ENCODE measurements at regions not wholly inside any gene's neighbourhood (a gene's known extent, or its start where the extent isn't known, plus 50 kb on each side); places are given as distances from the start of the nearest gene placed in this dataset.

DNA sequence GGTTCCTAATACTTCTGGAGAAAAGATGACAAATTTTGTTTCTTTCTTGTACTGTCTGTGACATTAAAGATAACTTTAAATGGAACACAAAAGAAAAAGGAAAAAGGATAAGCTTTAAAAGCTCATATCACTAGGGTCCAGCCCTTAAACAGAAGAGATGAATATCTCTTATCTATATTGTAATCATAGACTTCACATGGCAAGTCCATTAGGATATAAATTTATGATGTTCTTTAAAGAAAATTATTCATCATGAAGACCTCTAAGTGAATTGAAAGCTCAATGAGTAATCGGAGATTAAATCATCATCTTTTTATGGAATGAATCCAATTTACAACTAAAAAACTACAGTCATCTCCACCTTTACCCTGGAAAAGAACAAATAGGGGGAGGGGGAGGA lies 111.6 kb upstream of the SATB2 start:
- no peak for TF ChIP-seq EZH2 (IDR thresholded peaks at IDR 0.05; ENCODE audit: borderline replicate concordance, low read depth, low read length, severe bottlenecking)
- TF ChIP-seq, protein P1, sequence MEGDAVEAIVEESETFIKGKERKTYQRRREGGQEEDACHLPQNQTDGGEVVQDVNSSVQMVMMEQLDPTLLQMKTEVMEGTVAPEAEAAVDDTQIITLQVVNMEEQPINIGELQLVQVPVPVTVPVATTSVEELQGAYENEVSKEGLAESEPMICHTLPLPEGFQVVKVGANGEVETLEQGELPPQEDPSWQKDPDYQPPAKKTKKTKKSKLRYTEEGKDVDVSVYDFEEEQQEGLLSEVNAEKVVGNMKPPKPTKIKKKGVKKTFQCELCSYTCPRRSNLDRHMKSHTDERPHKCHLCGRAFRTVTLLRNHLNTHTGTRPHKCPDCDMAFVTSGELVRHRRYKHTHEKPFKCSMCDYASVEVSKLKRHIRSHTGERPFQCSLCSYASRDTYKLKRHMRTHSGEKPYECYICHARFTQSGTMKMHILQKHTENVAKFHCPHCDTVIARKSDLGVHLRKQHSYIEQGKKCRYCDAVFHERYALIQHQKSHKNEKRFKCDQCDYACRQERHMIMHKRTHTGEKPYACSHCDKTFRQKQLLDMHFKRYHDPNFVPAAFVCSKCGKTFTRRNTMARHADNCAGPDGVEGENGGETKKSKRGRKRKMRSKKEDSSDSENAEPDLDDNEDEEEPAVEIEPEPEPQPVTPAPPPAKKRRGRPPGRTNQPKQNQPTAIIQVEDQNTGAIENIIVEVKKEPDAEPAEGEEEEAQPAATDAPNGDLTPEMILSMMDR (IDR thresholded peaks at IDR 0.05; ENCODE audit: borderline replicate concordance, extremely low read depth, low read length, poor library complexity, severe bottlenecking), result no peak
